ENCODE measurements at regions not wholly inside any gene's neighbourhood (a gene's known extent, or its start where the extent isn't known, plus 50 kb on each side); places are given as distances from the start of the nearest gene placed in this dataset.

DNA sequence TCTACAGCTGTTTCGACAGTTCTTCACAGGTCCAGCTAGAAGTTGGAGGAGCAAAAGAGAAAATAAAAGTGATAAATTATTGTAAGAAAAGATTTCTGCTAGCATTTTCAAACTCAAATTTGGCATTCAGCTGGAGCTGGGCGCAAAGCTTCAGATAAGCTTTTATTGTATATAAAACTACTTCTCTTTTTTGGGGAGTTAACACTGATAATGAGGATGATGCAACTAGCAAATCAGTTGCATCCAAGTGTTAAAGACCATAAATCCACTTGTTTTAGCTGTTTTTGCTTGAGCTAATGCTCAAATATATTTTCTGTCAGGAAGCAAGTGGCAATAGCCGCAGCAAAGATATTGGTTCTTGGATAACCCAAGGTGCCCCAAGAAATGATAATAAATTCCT, 127.1 kb upstream of the PKN2 start:
- WGBS, 2 experiments (ENCODE audit: insufficient coverage in 1 of 2, insufficient read length in 1 of 2): 90 to 91% methylated on average over 2 to 3 of the region's 3 CpGs
- DNase-seq: no peak
- H3K9me3 Mint-ChIP-seq: no peaks in the 10 kb centered on the region

DNA sequence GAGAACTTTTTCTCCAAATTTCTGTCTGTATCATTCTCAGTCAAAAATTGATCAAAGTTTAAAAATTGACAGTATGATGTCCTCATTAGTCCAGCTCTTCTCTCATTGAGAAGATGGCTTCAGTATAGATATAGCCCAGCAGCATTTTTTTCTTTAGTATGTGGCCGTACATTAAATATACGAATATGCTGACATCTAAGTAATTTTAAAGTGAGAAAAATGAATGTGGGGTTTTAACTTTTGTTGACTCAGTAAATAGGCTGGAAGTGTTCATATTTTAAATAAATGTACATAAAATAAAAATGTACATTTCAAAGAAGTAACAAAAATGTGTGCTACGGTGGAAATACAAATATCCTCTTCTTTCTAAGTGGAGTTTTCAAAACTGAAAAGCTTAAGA, 123.5 kb upstream of the PKN2 start:
- Histone ChIP-seq H3K4me1 (ENCODE audit: control insufficient read depth, insufficient read depth, low read length) (peaks cover 5% of the 10 kb centered on the region), H3K27me3 (ENCODE audit: control insufficient read depth, insufficient read depth, low read length, poor library complexity, severe bottlenecking) (no peaks in the 10 kb centered on the region), H3K9me3 (ENCODE audit: control insufficient read depth, low read length) (no peaks in the 10 kb centered on the region), H3K9ac (ENCODE audit: extremely low read depth, low read length, poor library complexity, severe bottlenecking) (no peak overlapping the region), H3K27ac (ENCODE audit: low read depth, low read length) (no peak overlapping the region), H3K36me3 (ENCODE audit: control insufficient read depth, insufficient read depth, low read length) (no peaks in the 10 kb centered on the region), H3K4me3 (ENCODE audit: low read length) (no peak overlapping the region)
- no peaks in the 10 kb centered on the region for H3K36me3 Mint-ChIP-seq (ENCODE audit: low read depth)
- no peaks in the 10 kb centered on the region for H3K27me3 Mint-ChIP-seq (ENCODE audit: insufficient read depth)
- 100% methylated on average over 3 of the region's 3 CpGs; no CpG with 5 or more reads in 1 of the 2 experiments for WGBS, 2 experiments (ENCODE audit: insufficient coverage in 1 of 2, insufficient read length in 1 of 2)
- no peak for DNase-seq
- TF ChIP-seq, protein P1, sequence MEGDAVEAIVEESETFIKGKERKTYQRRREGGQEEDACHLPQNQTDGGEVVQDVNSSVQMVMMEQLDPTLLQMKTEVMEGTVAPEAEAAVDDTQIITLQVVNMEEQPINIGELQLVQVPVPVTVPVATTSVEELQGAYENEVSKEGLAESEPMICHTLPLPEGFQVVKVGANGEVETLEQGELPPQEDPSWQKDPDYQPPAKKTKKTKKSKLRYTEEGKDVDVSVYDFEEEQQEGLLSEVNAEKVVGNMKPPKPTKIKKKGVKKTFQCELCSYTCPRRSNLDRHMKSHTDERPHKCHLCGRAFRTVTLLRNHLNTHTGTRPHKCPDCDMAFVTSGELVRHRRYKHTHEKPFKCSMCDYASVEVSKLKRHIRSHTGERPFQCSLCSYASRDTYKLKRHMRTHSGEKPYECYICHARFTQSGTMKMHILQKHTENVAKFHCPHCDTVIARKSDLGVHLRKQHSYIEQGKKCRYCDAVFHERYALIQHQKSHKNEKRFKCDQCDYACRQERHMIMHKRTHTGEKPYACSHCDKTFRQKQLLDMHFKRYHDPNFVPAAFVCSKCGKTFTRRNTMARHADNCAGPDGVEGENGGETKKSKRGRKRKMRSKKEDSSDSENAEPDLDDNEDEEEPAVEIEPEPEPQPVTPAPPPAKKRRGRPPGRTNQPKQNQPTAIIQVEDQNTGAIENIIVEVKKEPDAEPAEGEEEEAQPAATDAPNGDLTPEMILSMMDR (conservative IDR thresholded peaks at IDR 0.05): no peak
- H3K4me3 Mint-ChIP-seq: no peak overlapping the region
- peaks cover 10% of the 10 kb centered on the region for H3K4me1 Mint-ChIP-seq
- H3K27ac Mint-ChIP-seq: no peak overlapping the region
- H3K9me3 Mint-ChIP-seq: no peaks in the 10 kb centered on the region

More for the DNA sequence above, 127.1 kb upstream of the PKN2 start:
- Histone ChIP-seq H3K9ac (ENCODE audit: extremely low read depth, low read length, poor library complexity, severe bottlenecking) (no peak overlapping the region), H3K36me3 (ENCODE audit: control insufficient read depth, insufficient read depth, low read length) (no peaks in the 10 kb centered on the region), H3K4me3 (ENCODE audit: low read length) (no peak overlapping the region), H3K9me3 (ENCODE audit: control insufficient read depth, low read length) (no peaks in the 10 kb centered on the region), H3K27ac (ENCODE audit: low read depth, low read length) (no peak overlapping the region), H3K27me3 (ENCODE audit: control insufficient read depth, insufficient read depth, low read length, poor library complexity, severe bottlenecking) (no peaks in the 10 kb centered on the region), H3K4me1 (ENCODE audit: control insufficient read depth, insufficient read depth, low read length) (no peaks in the 10 kb centered on the region)
- H3K4me3 Mint-ChIP-seq: no peak overlapping the region
- no peaks in the 10 kb centered on the region for H3K36me3 Mint-ChIP-seq (ENCODE audit: low read depth)
- TF ChIP-seq, protein P1 (conservative IDR thresholded peaks at IDR 0.05): no peak
- H3K4me1 Mint-ChIP-seq: peaks cover 3% of the 10 kb centered on the region
- no peaks in the 10 kb centered on the region for H3K27me3 Mint-ChIP-seq (ENCODE audit: insufficient read depth)
- no peak overlapping the region for H3K27ac Mint-ChIP-seq

DNA sequence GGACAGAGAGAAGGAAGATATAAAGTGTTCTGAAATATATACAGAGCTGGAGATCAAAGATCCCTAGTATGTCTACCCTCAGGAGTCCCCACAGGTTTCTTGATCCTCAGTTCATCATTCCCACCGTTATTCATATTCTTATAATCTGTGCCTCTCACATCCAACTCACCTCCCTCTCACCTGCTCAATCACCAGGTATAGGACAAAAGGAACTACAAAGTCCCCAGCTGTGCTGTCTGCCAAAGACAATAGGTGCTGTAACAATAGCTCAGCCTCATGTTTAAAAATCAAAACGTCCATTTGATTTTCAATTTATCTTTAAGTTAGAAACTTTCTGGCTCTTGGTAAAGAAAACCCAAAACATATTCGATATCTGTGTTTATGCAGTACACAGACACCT, 121.1 kb upstream of the PKN2 start:
- 70% methylated on average over 3 of the region's 3 CpGs for WGBS, 2 experiments (ENCODE audit: insufficient coverage in 1 of 2, insufficient read length in 1 of 2)
- H3K27ac ChIP-seq (ENCODE audit: low read depth, low read length): no peak overlapping the region
- H3K4me1 ChIP-seq (ENCODE audit: control insufficient read depth, insufficient read depth, low read length): peaks cover 5% of the 10 kb centered on the region
- Mint-ChIP-seq H3K4me3 (no peak overlapping the region), H3K27ac (no peak overlapping the region), H3K9me3 (no peaks in the 10 kb centered on the region), H3K27me3 (ENCODE audit: insufficient read depth) (no peaks in the 10 kb centered on the region), H3K36me3 (ENCODE audit: low read depth) (no peaks in the 10 kb centered on the region), H3K4me1 (peaks cover 11% of the 10 kb centered on the region)
- TF ChIP-seq, protein P1 (conservative IDR thresholded peaks at IDR 0.05): no peak
- H3K4me3 ChIP-seq (ENCODE audit: low read length): no peak overlapping the region
- H3K9me3 ChIP-seq (ENCODE audit: control insufficient read depth, low read length): no peaks in the 10 kb centered on the region
- DNase-seq: no peak
- H3K36me3 ChIP-seq (ENCODE audit: control insufficient read depth, insufficient read depth, low read length): no peaks in the 10 kb centered on the region
- no peak overlapping the region for H3K9ac ChIP-seq (ENCODE audit: extremely low read depth, low read length, poor library complexity, severe bottlenecking)
- no peaks in the 10 kb centered on the region for H3K27me3 ChIP-seq (ENCODE audit: control insufficient read depth, insufficient read depth, low read length, poor library complexity, severe bottlenecking)
